ENCODE measurements at regions not wholly inside any gene's neighbourhood (a gene's known extent, or its start where the extent isn't known, plus 50 kb on each side); places are given as distances from the start of the nearest gene placed in this dataset.

DNA sequence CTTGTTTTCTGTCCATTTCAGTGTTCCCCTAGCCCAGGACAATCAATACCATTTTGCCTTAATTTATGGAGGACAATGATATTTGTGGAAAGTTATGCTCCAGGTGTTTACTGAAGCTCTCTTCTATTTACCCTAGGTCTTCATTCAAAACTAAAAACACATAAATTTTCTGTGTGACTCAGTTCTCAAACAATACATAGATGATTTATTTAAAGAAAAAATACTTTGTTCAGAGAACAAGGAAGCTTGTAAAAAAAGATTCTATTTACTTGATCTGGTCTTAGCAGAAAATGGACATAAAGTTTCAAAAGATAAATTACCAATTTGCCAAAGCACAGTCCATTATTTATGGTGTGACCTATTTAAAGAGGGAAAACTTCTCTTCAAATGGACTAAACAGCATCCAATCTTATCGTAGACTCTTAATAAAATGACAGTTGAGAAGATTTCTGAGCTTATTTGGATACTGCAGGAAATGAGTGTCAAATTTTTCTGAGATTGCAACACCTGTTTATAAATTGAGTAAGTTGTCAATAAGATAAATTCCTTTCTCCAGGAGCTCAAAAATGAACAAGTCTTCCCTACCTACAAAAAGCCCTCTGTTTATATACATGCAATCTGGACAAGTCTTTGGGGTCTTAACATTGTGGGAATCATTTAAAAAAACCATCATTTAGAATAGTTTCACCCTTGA lies 627.2 kb downstream of the PSAT1 start:
- no peak for DNase-seq

GRCh38 chr9:78927099-78927940 lies 630.4 kb downstream of the PSAT1 start:
- no peak for DNase-seq

- no peak for DNase-seq
Measured at GRCh38 chr9:78928625-78929405, 631.9 kb downstream of the PSAT1 start.

DNA sequence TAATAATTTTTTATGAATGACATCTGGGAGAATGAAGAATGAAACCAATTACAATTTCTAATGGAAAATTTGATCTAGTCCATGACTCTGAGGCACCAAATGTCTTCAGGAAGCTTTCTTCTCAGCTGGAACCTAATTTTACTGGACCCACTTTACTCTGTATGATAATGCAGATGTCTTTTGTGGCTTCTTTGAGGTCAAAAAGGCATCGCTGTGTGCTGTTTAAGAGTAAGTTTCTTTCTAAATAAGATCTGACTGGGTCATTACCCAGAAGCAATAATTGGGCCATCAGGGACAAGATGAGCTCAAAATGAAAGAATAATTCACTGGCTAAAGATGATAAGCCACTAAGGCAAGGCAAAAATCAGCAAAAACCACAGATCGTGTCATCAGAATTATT lies 633.4 kb downstream of the PSAT1 start:
- DNase-seq, result no peak

DNA sequence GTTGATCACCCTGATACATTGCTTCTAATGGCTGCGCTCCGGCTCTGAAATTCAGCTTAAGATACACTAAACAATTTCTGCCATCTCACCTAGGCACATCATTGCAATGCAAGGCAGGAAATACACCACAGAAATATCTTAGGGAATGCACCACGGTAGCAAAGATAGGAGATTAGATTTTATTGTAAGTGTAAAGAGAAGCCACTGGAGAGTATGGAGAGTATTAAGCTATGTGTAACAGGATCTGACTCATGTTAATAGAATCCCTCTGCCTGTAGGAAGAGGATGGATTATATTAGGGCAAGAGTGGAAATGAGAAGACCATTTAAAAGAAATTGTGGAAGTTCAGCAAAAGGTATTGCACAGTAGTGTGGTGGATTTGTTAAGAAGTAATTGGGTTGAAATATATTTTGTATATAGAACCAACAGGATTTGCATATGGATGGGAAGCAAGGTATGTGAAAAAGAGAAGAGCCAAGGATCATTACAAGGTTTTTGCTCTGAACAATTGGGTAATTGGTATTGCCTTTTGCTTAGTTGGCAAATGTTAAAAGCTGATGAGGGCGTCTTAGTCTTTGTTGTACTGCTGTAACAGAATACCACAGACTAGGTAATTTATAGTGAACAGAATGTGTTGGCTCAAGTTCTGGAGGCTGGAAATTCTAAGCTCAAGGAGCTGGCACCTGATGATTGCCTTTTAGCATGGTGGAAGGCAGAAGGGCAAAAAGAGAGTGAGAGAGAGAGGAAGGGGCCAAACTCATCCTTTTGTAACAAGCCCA lies 636.1 kb downstream of the PSAT1 start:
- DNase-seq, result no peak

- DNase-seq, result no peak
Measured at GRCh38 chr9:78934880-78935279, 636.9 kb upstream of the TLE4 start.

- DNase-seq, result no peak
Measured at GRCh38 chr9:78938821-78939220, 632.9 kb upstream of the TLE4 start.

DNA sequence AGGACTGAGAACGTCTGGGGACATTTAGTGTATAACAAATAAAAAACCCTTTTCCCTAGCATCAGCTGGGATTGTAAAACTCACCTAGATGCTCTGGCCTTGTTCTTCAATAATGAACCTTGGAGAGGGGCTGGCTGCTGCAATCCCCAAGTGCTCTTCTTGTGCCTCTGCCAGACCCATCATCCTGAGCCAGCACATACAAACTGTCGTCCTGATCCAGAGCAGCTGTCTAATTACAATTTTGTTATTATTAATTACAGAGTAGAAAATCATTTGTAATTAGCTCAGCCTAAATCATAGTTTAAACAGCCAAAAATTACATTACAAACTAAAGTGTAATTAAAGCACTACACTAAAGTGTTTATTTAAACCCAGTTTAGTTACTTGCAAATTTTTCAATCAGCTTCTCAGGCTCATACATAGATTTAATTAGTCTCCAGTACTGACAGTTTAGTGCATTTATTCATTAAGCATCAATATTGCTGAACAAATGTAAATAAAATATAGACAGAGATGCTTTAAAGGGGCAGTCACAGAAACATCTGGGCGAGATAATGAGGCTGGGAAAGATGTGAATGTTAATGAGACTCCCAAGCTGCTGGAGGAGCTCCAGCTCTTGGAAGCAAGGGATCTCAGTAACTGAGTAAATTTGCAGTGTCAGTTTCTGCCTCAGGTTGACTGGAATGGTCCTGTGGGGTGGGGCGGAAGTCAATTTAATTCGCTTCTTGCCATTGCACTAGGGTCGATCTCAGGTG lies 632.3 kb upstream of the TLE4 start:
- DNase-seq, result no peak

DNA sequence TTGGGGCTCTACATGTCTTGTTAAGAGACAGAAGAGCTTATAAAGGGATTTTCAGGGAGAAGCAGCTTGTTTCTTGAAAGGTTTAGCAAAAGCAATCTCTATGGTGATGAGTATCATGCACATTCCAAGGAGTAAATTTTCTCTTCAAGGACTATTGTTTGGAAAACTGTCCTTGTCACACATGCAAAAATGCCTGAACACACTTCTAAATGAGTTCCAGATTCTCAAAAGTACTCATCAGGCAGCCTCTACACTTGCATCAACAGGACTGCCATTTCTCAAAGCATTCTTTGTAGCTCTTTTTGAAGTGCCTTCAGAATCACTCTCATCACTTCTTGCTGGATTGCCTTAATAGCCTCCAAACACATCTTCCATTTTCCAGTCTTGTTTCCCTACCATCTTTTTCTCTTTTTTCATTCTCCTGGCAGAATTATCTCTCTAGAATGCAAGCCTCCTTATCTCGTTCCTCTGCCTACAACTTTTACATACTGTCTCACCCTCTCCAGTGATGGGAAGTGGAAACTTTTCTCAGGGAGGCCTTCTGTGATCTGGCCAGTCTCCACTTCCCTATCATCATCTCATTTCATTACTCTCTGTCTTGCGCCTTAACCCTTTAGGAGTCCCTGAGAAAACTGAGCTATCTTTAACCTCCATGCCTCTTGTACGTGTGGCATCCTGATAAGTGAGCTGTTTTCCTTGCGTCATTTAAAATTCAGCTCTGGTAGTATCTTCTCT lies 631.5 kb upstream of the TLE4 start:
- no peak for DNase-seq

GRCh38 chr9:78954286-78954685 lies 617.5 kb upstream of the TLE4 start:
- DNase-seq, result no peak

DNA sequence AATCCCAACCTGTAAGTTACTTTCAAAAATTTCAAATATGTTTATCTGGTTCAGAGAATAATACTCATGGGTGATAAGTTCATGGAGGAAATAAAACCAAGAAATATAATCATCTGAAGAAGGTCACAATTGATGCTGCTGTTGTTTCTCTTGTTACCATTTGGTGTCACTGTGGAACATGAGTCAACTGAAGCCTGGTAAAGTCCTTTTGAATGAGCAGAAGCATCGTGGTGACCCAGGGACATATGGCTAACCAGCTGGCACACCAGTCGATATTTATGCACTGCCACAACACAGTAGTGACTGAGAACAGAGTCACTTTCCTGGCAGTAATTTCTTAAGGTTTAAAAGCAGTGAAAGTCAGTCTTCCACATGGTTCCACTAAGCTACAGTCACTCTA lies 612.9 kb upstream of the TLE4 start:
- DNase-seq, result no peak

- DNase-seq, result no peak
Measured at GRCh38 chr9:78962156-78962555, 609.6 kb upstream of the TLE4 start.

DNA sequence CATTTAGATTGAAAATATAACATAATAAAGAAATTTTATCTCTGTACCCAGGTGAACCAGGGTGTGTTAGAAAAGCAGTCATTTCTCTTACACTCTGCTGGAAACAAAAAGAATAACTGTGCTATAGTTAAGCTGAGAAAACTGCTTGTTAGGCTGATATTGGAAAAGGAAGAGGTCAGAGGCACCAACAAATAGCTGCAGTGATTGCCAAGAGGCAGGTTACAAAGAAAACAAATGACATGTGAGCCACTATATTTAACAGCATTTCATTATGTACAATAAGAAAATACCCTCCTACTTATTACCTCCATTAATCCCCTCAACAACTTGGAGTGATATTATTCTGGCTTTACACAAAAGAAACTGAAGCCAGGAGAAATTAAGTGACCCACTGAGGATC lies 607.9 kb upstream of the TLE4 start:
- no peak for DNase-seq

DNA sequence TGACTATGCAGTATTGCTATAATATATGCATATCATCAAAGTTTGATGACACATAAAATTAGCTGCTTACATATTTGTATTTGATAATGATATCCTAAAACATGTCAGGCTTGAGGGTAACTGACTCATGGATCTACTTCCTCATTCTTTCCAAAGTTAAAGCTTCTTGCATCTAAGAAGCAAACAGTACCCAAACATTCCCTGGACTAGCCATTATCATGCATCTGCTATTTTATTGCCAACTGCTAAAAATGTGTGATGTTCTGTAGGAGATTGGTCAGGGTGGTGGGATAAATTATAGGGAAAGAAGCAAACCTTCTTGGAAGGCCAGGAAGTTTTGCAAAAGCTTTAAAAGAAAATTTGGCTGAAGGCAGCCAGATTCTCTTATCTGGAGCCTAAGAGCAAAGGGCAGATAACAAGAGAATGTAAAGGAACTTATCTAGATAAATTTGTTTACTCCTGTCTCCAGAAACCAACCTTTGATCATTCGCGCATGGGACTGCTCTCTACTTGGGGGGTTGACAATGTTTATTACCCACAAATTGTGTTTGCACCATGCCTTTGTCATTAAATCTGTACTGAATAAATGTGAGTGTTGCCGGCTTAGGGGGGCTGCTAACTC lies 604.1 kb upstream of the TLE4 start:
- DNase-seq, result no peak

GRCh38 chr9:78970375-78970774 lies 601.4 kb upstream of the TLE4 start:
- DNase-seq, result no peak

- DNase-seq, result peak in 1 of 2 experiments; percentile 77
Measured at GRCh38 chr9:78971540-78971939, 600.2 kb upstream of the TLE4 start.

- peak; percentile 73 to 78 for DNase-seq
Measured at GRCh38 chr9:78972303-78972999, 599.3 kb upstream of the TLE4 start.

GRCh38 chr9:78973907-78974306 lies 597.9 kb upstream of the TLE4 start:
- no peak for DNase-seq

DNA sequence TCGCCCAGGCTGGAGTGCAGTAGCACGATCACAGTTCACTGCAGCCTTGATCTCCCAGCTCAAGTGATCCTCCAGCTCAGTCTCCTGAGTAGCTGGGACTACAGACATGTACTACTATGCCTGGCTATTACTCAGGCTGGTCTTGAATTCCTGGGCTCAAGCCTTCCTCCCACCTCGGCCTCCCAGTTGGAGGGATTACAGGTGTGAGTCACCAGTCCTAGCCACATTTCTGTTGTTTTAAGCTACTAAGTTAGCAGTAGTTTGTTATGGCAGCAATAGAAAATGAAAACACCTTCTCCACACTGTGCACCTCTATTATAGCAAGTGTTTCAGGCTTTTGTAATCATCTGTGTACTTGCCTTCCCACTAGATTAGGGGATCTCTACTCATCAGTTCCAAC lies 588.9 kb upstream of the TLE4 start:
- no peak for DNase-seq

DNA sequence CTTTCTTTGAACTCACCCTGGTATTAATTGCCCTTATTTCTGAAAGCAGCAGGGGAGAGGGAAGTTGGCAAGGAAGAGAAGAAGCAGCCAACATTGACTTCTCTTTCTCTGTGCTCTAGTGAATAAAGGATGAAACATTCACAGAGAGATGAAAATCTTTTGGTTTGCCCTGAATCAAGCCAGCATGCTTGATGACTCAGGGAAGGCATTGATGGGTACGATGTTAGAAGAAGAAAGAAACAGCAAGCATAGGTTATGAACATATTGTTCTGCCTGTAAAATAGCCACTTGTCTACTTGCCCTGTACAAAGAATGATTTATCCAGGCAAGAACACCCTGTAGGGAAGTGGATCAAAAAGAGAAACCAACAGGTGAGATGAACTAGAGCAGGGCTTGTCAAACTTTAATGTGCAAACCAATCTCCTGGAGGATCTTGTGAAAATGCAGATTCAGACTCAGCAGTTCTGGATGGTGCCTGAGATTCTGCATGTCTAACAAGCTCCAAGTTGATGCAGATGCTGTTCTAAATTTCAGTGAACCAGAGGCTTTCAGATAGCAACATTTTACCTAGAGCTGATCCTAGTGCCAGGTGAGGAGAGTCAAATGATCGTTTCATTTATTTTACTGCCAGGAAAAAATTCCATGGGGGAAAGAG lies 586.6 kb upstream of the TLE4 start:
- no peak for DNase-seq

Measured in NCI-H187 (cell line).